ENCODE measurements at regions not wholly inside any gene's neighbourhood (a gene's known extent, or its start where the extent isn't known, plus 50 kb on each side); places are given as distances from the start of the nearest gene placed in this dataset.

DNA sequence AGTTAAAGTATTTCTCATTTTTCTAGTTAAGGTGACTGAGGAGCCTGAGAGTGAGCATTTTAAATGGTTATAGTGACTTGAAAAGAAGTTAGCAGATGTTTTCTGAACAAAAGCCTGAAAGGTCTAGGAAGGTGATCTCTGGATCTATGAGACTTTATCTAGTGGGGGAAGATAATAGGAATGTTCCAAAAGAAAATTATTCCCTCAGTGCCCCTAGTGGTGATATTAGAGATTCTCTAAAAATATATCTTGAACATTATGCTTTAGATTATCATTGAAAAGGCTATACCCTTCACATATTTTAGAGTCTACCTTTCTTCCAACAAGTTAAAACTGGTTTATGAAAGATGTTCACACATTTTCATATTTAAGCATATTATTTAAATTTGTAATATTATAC lies 69.0 kb upstream of the SPANXN1 start:
- DNase-seq = no peak

DNA sequence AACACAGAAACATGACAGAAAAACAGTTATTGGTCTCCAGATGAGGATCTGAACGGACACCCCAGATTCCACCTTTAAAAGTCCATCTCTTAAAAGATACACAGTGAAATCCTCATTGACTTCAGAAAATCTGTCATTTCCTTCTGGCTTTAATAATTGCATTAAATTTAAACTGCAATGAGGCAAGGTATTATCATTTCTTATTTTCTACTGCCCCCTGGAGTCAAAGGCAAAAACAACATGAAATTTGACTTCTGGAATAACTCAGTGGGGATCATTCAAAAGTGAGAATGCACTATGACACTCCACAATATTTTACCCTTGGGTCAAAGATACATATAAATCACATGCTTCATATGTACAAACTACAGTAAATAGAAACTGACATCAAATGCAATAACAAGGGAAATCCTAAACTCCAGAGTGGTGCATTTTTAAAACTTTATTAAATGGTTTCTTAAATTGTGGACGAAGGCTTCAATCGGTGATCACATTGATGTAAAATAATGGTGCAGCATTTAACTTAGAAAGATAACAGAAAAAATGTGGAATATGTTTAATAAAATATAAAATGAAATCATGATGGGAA lies 56.4 kb upstream of the SPANXN1 start:
- peak; percentile 25 to 32 for DNase-seq

All from NCI-H2081 (cell line).